Neural progenitor cell (in vitro differentiated cells): ENCODE measurements at regions not wholly inside any gene's neighbourhood (a gene's known extent, or its start where the extent isn't known, plus 50 kb on each side); places are given as distances from the start of the nearest gene placed in this dataset.

ENCODE experiments used
- DNase-seq: peaks from one replicate; pipeline ENCODE4 v3.0.0-alpha.2; 2016; ENCODE audit warnings: low spot score
- H2AFZ ChIP-seq: fragments of 200-600 bp; sonication (generic); replicated peaks from 2 replicates; pipeline ENCODE4 v1.6.1; 2016; ENCODE audit warnings: antibody characterized with exemption
- H3F3A ChIP-seq: fragments of 200-600 bp; sonication (generic); 2 replicates; pipeline ENCODE4 v1.6.1; 2016; ENCODE audit warnings: antibody characterized with exemption, low read depth
- H3K27ac ChIP-seq: fragments of 200-600 bp; sonication (generic); 2 replicates; pipeline ENCODE4 v1.5.1; 2016; ENCODE audit warnings: mild to moderate bottlenecking
- H3K27me3 ChIP-seq: fragments of 200-600 bp; sonication (generic); 2 replicates; pipeline ENCODE4 v1.6.1; 2016; ENCODE audit warnings: mild to moderate bottlenecking, moderate library complexity
- H3K36me3 ChIP-seq: fragments of 200-600 bp; sonication (generic); 2 replicates; pipeline ENCODE4 v1.5.1; 2016
- H3K4me1 ChIP-seq: fragments of 200-600 bp; sonication (generic); 2 replicates; pipeline ENCODE4 v1.6.1; 2016; ENCODE audit warnings: mixed run types
- H3K4me2 ChIP-seq: fragments of 200-600 bp; sonication (generic); 2 replicates; pipeline ENCODE4 v1.6.1; 2016
- H3K4me3 ChIP-seq: fragments of 200-600 bp; sonication (generic); 2 replicates; pipeline ENCODE4 v1.5.1; 2016
- H3K79me2 ChIP-seq: fragments of 200-600 bp; sonication (generic); 2 replicates; pipeline ENCODE4 v1.6.1; 2016; ENCODE audit warnings: low read depth
- H3K9ac ChIP-seq: fragments of 200-600 bp; sonication (generic); 2 replicates; pipeline ENCODE4 v1.6.1; 2016
- H3K9me3 ChIP-seq: fragments of 200-600 bp; sonication (generic); 2 replicates; pipeline ENCODE4 v1.5.1; 2016; ENCODE audit warnings: low read depth
- H4K20me1 ChIP-seq: fragments of 200-600 bp; sonication (generic); 2 replicates; pipeline ENCODE4 v1.6.1; 2016; ENCODE audit warnings: low read depth
- H3K27ac Mint-ChIP-seq: 3 replicates; pipeline ENCODE4 v1.8.0; 2021; ENCODE audit warnings: mixed read lengths
- H3K27me3 Mint-ChIP-seq: 2 replicates; pipeline ENCODE4 v1.8.0; 2022; ENCODE audit warnings: low read depth, mild to moderate bottlenecking, inconsistent platforms, moderate library complexity, mixed read lengths; ENCODE audit not compliant: insufficient read depth
- H3K36me3 Mint-ChIP-seq: 3 replicates; pipeline ENCODE4 v1.8.0; 2021; ENCODE audit warnings: mixed read lengths
- H3K4me1 Mint-ChIP-seq: 3 replicates; pipeline ENCODE4 v1.8.0; 2021; ENCODE audit warnings: mixed read lengths
- H3K4me3 Mint-ChIP-seq: 3 replicates; pipeline ENCODE4 v1.8.0; 2021; ENCODE audit warnings: mild to moderate bottlenecking, moderate library complexity, mixed read lengths
- H3K9me3 Mint-ChIP-seq: 3 replicates; pipeline ENCODE4 v1.8.0; 2020; ENCODE audit warnings: mixed read lengths
- CTCF ChIP-seq: fragments of 200-600 bp; sonication (generic); IDR thresholded peaks from 2 replicates; pipeline ENCODE4 v1.5.1; 2017; ENCODE audit warnings: antibody characterized with exemption, mild to moderate bottlenecking
- EZH2 ChIP-seq: fragments of 200-600 bp; sonication (generic); IDR thresholded peaks from 2 replicates; pipeline ENCODE4 v1.6.1; 2017; ENCODE audit warnings: antibody characterized with exemption, mild to moderate bottlenecking, moderate library complexity
- EZH2phosphoT487 ChIP-seq: fragments of 200-600 bp; sonication (generic); IDR thresholded peaks from 2 replicates; pipeline ENCODE4 v1.6.1; 2017; ENCODE audit warnings: antibody characterized with exemption

- Histone ChIP-seq H3K79me2 (no peaks in the 10 kb centered on the region), H3F3A (peaks cover 3% of the 10 kb centered on the region), H3K4me2 (no peak overlapping the region), H3K9me3 (no peaks in the 10 kb centered on the region), H3K27me3 (peaks cover 9% of the 10 kb centered on the region), H3K36me3 (no peaks in the 10 kb centered on the region), H3K27ac (no peak overlapping the region), H4K20me1 (no peaks in the 10 kb centered on the region), H3K4me1 (peaks cover 20% of the 10 kb centered on the region), H3K9ac (no peak overlapping the region), H2AFZ (no peak overlapping the region), H3K4me3 (no peak overlapping the region)
- H3K4me1 Mint-ChIP-seq, result peaks cover 23% of the 10 kb centered on the region
- H3K36me3 Mint-ChIP-seq, result no peaks in the 10 kb centered on the region
- no peaks in the 10 kb centered on the region for H3K27me3 Mint-ChIP-seq
- H3K9me3 Mint-ChIP-seq, result peaks cover 15% of the 10 kb centered on the region
- no peak overlapping the region for H3K27ac Mint-ChIP-seq
- H3K4me3 Mint-ChIP-seq, result no peak overlapping the region
- TF ChIP-seq EZH2phosphoT487, result no peak
- no peak for TF ChIP-seq CTCF
- TF ChIP-seq EZH2, result no peak
- DNase-seq, result no peak
These were observed 129.7 kb upstream of the TPM1 start for GRCh38 chr15:62912808-62913207.

GRCh38 chr15:62913246-62913645 is 129.3 kb upstream of the TPM1 start:
- Histone ChIP-seq H2AFZ (no peak overlapping the region), H3K9ac (no peak overlapping the region), H3K4me1 (peaks cover 20% of the 10 kb centered on the region), H3K27ac (no peak overlapping the region), H3K36me3 (no peaks in the 10 kb centered on the region), H3F3A (peaks cover 3% of the 10 kb centered on the region), H4K20me1 (no peaks in the 10 kb centered on the region), H3K27me3 (peaks cover 9% of the 10 kb centered on the region), H3K4me2 (no peak overlapping the region), H3K9me3 (no peaks in the 10 kb centered on the region), H3K79me2 (no peaks in the 10 kb centered on the region), H3K4me3 (no peak overlapping the region)
- Mint-ChIP-seq H3K27me3 (no peaks in the 10 kb centered on the region), H3K9me3 (peaks cover 16% of the 10 kb centered on the region), H3K4me3 (no peak overlapping the region), H3K36me3 (no peaks in the 10 kb centered on the region), H3K27ac (no peak overlapping the region), H3K4me1 (peaks cover 23% of the 10 kb centered on the region)
- DNase-seq, result no peak
- TF ChIP-seq EZH2 (no peak), CTCF (no peak), EZH2phosphoT487 (no peak)

DNA sequence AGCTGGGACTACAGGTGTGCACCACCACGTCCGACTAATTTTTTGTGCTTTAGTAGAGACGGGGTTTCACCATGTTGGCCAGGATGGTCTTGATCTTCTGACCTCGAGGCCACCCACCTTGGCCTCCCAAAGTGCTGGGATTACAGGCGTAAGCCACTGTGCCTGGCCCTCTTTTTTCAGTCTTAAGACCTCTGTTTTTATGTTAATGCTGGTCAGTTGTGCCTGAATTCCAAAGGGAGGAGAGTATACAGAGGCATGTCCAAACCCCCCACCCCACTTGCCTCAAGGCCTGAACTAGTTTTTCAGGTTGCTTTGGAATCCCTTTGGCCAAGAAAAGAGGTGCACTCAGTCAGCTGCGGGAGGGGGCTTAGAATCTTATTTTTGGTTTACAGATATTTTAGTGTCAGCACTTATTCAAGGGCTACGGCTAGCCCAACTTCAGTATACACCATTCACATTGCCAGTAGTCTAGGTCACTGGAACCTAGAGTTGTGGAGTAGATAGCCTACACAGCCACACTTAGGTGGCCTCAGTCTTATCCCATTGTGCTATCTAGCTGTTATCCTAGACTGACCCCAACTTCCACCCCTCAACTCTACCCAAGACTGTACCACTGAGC is 128.0 kb upstream of the TPM1 start:
- H3K9me3 Mint-ChIP-seq, result peaks cover 13% of the 10 kb centered on the region
- peaks cover 23% of the 10 kb centered on the region for H3K4me1 Mint-ChIP-seq
- no peaks in the 10 kb centered on the region for H3K36me3 Mint-ChIP-seq
- Histone ChIP-seq H3K4me1 (peaks cover 20% of the 10 kb centered on the region), H2AFZ (no peak overlapping the region), H3K27me3 (peaks cover 9% of the 10 kb centered on the region), H3K4me3 (no peak overlapping the region), H3F3A (peaks cover 3% of the 10 kb centered on the region), H3K4me2 (no peak overlapping the region), H3K36me3 (no peaks in the 10 kb centered on the region), H3K27ac (no peak overlapping the region), H4K20me1 (no peaks in the 10 kb centered on the region), H3K9me3 (no peaks in the 10 kb centered on the region), H3K9ac (no peak overlapping the region), H3K79me2 (no peaks in the 10 kb centered on the region)
- TF ChIP-seq EZH2 (no peak), CTCF (no peak), EZH2phosphoT487 (no peak)
- peak; percentile 46 for DNase-seq
- peaks cover 2% of the 10 kb centered on the region for H3K27me3 Mint-ChIP-seq
- no peak overlapping the region for H3K4me3 Mint-ChIP-seq
- no peak overlapping the region for H3K27ac Mint-ChIP-seq
